Astrocyte (in vitro differentiated cells and primary cell): ENCODE measurements at regions not wholly inside any gene's neighbourhood (a gene's known extent, or its start where the extent isn't known, plus 50 kb on each side); places are given as distances from the start of the nearest gene placed in this dataset.
A peak's percentile ranks its signal among the peaks of the same experiment; 100 is the strongest.

ENCODE experiments used
- DNase-seq: peaks from one replicate; pipeline ENCODE4 v3.0.0-alpha.2; 2010; ENCODE audit warnings: low read depth
- FAIRE-seq: peaks from 2 replicates; lab custom pipeline; 2011; peaks lifted over from hg19 to GRCh38; lab: Jason Lieb, UNC
- H2AFZ ChIP-seq: 2 replicates; pipeline ENCODE4 v1.6.0; 2012; ENCODE audit warnings: low read depth, low read length, inconsistent platforms
- H3K27ac ChIP-seq: 2 replicates; pipeline ENCODE4 v1.5.1; 2011; ENCODE audit warnings: low read depth, low read length, inconsistent platforms
- H3K27me3 ChIP-seq: 2 replicates; pipeline ENCODE4 v1.6.0; 2011; ENCODE audit warnings: low read length, inconsistent platforms; ENCODE audit not compliant: insufficient read depth
- H3K36me3 ChIP-seq: 2 replicates; pipeline ENCODE4 v1.5.1; 2011; ENCODE audit warnings: low read length, inconsistent platforms; ENCODE audit not compliant: insufficient read depth
- H3K4me1 ChIP-seq: 2 replicates; pipeline ENCODE4 v1.5.1; 2011; ENCODE audit warnings: low read length, inconsistent platforms; ENCODE audit not compliant: insufficient read depth
- H3K4me2 ChIP-seq: 2 replicates; pipeline ENCODE4 v1.6.0; 2012; ENCODE audit warnings: low read length, inconsistent platforms
- H3K4me3 ChIP-seq: 2 replicates; pipeline ENCODE4 v1.5.1; 2011; ENCODE audit warnings: low read depth, mild to moderate bottlenecking, low read length, inconsistent platforms; ENCODE audit not compliant: insufficient read depth
- H3K79me2 ChIP-seq: 2 replicates; pipeline ENCODE4 v1.6.0; 2012; ENCODE audit warnings: mild to moderate bottlenecking, low read length, inconsistent platforms; ENCODE audit not compliant: insufficient read depth
- H3K9ac ChIP-seq: 2 replicates; pipeline ENCODE4 v1.6.0; 2012; ENCODE audit warnings: mild to moderate bottlenecking, low read length, inconsistent platforms
- H3K9me3 ChIP-seq: 2 replicates; pipeline ENCODE4 v1.5.1; 2012; ENCODE audit warnings: low read depth, mild to moderate bottlenecking, low read length, inconsistent platforms; ENCODE audit not compliant: insufficient read depth
- H4K20me1 ChIP-seq: 2 replicates; pipeline ENCODE4 v1.6.0; 2012; ENCODE audit warnings: low read length, inconsistent platforms; ENCODE audit not compliant: insufficient read depth
- H3K27ac Mint-ChIP-seq: one replicate; pipeline ENCODE4 v1.8.0; 2021; ENCODE audit warnings: mild to moderate bottlenecking, mixed read lengths; ENCODE audit not compliant: unreplicated experiment
- H3K27me3 Mint-ChIP-seq: one replicate; pipeline ENCODE4 v1.8.0; 2021; ENCODE audit warnings: low read depth, mixed read lengths; ENCODE audit not compliant: unreplicated experiment
- H3K36me3 Mint-ChIP-seq: one replicate; pipeline ENCODE4 v1.8.0; 2021; ENCODE audit warnings: low read depth, mixed read lengths; ENCODE audit not compliant: unreplicated experiment
- H3K4me1 Mint-ChIP-seq: one replicate; pipeline ENCODE4 v1.8.0; 2021; ENCODE audit warnings: low read depth, mixed read lengths; ENCODE audit not compliant: unreplicated experiment
- H3K4me3 Mint-ChIP-seq: one replicate; pipeline ENCODE4 v1.8.0; 2021; ENCODE audit warnings: mild to moderate bottlenecking, moderate library complexity, mixed read lengths; ENCODE audit not compliant: unreplicated experiment
- H3K9me3 Mint-ChIP-seq: one replicate; pipeline ENCODE4 v1.8.0; 2021; ENCODE audit warnings: mild to moderate bottlenecking, mixed read lengths; ENCODE audit not compliant: unreplicated experiment
- CTCF ChIP-seq: IDR thresholded peaks from 2 replicates; pipeline ENCODE4 v1.5.1; 2011; ENCODE audit warnings: low read depth, mild to moderate bottlenecking, inconsistent platforms, low read length, moderate library complexity; ENCODE audit not compliant: insufficient read depth
- EZH2 ChIP-seq: IDR thresholded peaks from 2 replicates; pipeline ENCODE4 v1.6.1; 2012; ENCODE audit warnings: mild to moderate bottlenecking, low read length, inconsistent platforms; ENCODE audit not compliant: insufficient read depth

GRCh38 chr1:162912061-162912667 is 51.2 kb upstream of the CCDC190 start:
- FAIRE-seq = peak; percentile 56
- no peak overlapping the region for H3K4me3 ChIP-seq
- H3K4me3 Mint-ChIP-seq = no peak overlapping the region

More at GRCh38 chr1:162912061-162912667, 51.2 kb upstream of the CCDC190 start:
- Histone ChIP-seq H3K4me2 (no peak overlapping the region), H3K79me2 (no peaks in the 10 kb centered on the region), H4K20me1 (no peaks in the 10 kb centered on the region), H3K27ac (no peak overlapping the region), H3K27me3 (no peaks in the 10 kb centered on the region), H3K9ac (no peak overlapping the region), H3K4me1 (peaks cover 22% of the 10 kb centered on the region), H3K36me3 (no peaks in the 10 kb centered on the region), H3K9me3 (peaks cover 2% of the 10 kb centered on the region), H2AFZ (no peak overlapping the region)
- no peaks in the 10 kb centered on the region for H3K27me3 Mint-ChIP-seq
- peaks cover 13% of the 10 kb centered on the region for H3K4me1 Mint-ChIP-seq
- TF ChIP-seq EZH2 (no peak), CTCF (no peak)
- H3K27ac Mint-ChIP-seq = no peak overlapping the region
- H3K36me3 Mint-ChIP-seq = peaks cover 4% of the 10 kb centered on the region
- peaks cover 14% of the 10 kb centered on the region for H3K9me3 Mint-ChIP-seq
- no peak for DNase-seq
